GM12878 (cell line): ENCODE measurements at regions not wholly inside any gene's neighbourhood (a gene's known extent, or its start where the extent isn't known, plus 50 kb on each side); places are given as distances from the start of the nearest gene placed in this dataset.
A peak's percentile ranks its signal among the peaks of the same experiment; 100 is the strongest.

ENCODE experiments used
- ATAC-seq: fragments of 200-7000 bp; cut with Tn5 transposase; 3 replicates; pipeline ENCODE4 v1.9.1; 2020; ENCODE audit warnings: mild to moderate bottlenecking, moderate library complexity
- BruUV-seq: library from RNA; stranded (reverse); fragments of 400-500 nt; replicated peaks from 2 replicates; lab custom pipeline; 2021; lab: Mats Ljungman, UMichigan
- CTCF ChIA-PET: fragments of 300-600 bp; sonication (Branson Sonifier 250); formaldehyde crosslinking; extraction: SDS; loops from one replicate; lab custom pipeline; 2021; ENCODE audit warnings: inconsistent platforms; lab: Yijun Ruan, JAX
- POLR2A ChIA-PET: fragments of 350-600 bp; formaldehyde crosslinking; extraction: SDS; loops from one replicate; lab custom pipeline; 2021; ENCODE audit warnings: inconsistent platforms; lab: Charles Lee
- RAD21 ChIA-PET: fragments of 300-600 bp; sonication (Branson Sonifier 250); formaldehyde crosslinking; loops from one replicate; lab custom pipeline; 2023; ENCODE audit warnings: antibody characterized with exemption; ENCODE audit not compliant: unreplicated experiment; lab: Charles Lee
- SMC1A ChIA-PET: fragments of 300-600 bp; sonication (Branson Sonifier 250); formaldehyde crosslinking; loops from one replicate; lab custom pipeline; 2023; ENCODE audit not compliant: unreplicated experiment, uncharacterized antibody; lab: Charles Lee
- DNase-seq: peaks from one replicate; pipeline ENCODE4 v3.0.0-alpha.2; 2011; ENCODE audit warnings: low read depth, low spot score
- FAIRE-seq: peaks from 3 replicates; lab custom pipeline; 2011; peaks lifted over from hg19 to GRCh38; lab: Jason Lieb, UNC
- H2AFZ ChIP-seq: 2 replicates; pipeline ENCODE4 v1.6.0; 2011; ENCODE audit warnings: low read depth, low read length, control low read depth; ENCODE audit not compliant: control insufficient read depth
- H3K27ac ChIP-seq: 2 replicates; pipeline ENCODE4 v1.5.1; 2011; ENCODE audit warnings: control low read depth; ENCODE audit not compliant: control insufficient read depth, insufficient read depth
- H3K27me3 ChIP-seq, 2 experiments: replicated peaks in 1 of 2; 2 replicates each; pipeline versions ENCODE4 v1.6.0 to v1.6.1; 2011; ENCODE audit warnings: low read length in 1 of 2; ENCODE audit not compliant: control insufficient read depth in 2 of 2, insufficient read depth in 2 of 2
- H3K36me3 ChIP-seq, 2 experiments: 2 replicates each; pipeline ENCODE4 v1.5.1; 2011; ENCODE audit warnings: low read length in 1 of 2; ENCODE audit not compliant: control insufficient read depth in 2 of 2, insufficient read depth in 2 of 2
- H3K4me1 ChIP-seq: 2 replicates; pipeline ENCODE4 v1.6.1; 2011; ENCODE audit warnings: mild to moderate bottlenecking, low read length, moderate library complexity, mixed read lengths; ENCODE audit not compliant: control insufficient read depth, insufficient read depth
- H3K4me2 ChIP-seq: 2 replicates; pipeline ENCODE4 v1.6.0; 2011; ENCODE audit warnings: control low read depth; ENCODE audit not compliant: control insufficient read depth, insufficient read depth
- H3K4me3 ChIP-seq: fragments of 200-600 bp; sonication (generic); 2 replicates; pipeline ENCODE4 v1.5.1; 2016
- H3K79me2 ChIP-seq: 2 replicates; pipeline ENCODE4 v1.6.0; 2011; ENCODE audit warnings: low read length; ENCODE audit not compliant: control insufficient read depth, insufficient read depth
- H3K9ac ChIP-seq: 2 replicates; pipeline ENCODE4 v1.8.0; 2011; ENCODE audit warnings: low read length, control low read depth, mixed read lengths; ENCODE audit not compliant: control insufficient read depth, insufficient read depth
- H3K9me3 ChIP-seq: replicated peaks from 3 replicates; pipeline ENCODE4 v1.5.1; 2011; ENCODE audit warnings: mild to moderate bottlenecking, low read length; ENCODE audit not compliant: control insufficient read depth, insufficient read depth
- H4K20me1 ChIP-seq: 2 replicates; pipeline ENCODE4 v1.6.0; 2011; ENCODE audit not compliant: control insufficient read depth, insufficient read depth
- ATF2 ChIP-seq: IDR thresholded peaks from 2 replicates; pipeline ENCODE4 v1.6.1; 2012; ENCODE audit warnings: low read length, inconsistent platforms
- JUNB ChIP-seq: IDR thresholded peaks from 2 replicates; pipeline ENCODE4 v1.6.1; 2016; ENCODE audit warnings: antibody characterized with exemption, mild to moderate bottlenecking
- NFIC ChIP-seq: IDR thresholded peaks from 2 replicates; pipeline ENCODE4 v1.6.1; 2012; ENCODE audit warnings: low read depth, mild to moderate bottlenecking, inconsistent platforms, low read length, moderate library complexity
- SMARCA5 ChIP-seq: fragments of 450-650 bp; IDR thresholded peaks from 2 replicates; pipeline ENCODE4 v1.6.1; 2017; ENCODE audit warnings: mild to moderate bottlenecking
- whole genome bisulfite sequencing: methylation state at CpG from one replicate; pipeline ENCODE4 v1.1.6; 2016; ENCODE audit warnings: low lambda C conversion rate; ENCODE audit not compliant: insufficient replicate concordance, insufficient coverage; ENCODE audit errors: missing lambda C conversion rate; 5-methylcytosine and 5-hydroxymethylcytosine counted together
- in situ Hi-C: fragments of 300-500 bp; cut with MboI; formaldehyde crosslinking; loops from 9 replicates; pipeline ENCODE4 v1.14.3; 2018; ENCODE audit warnings: mixed read lengths
- intact Hi-C: fragments of 100-400 bp; cut with micrococcal nuclease; formaldehyde crosslinking; loops from one replicate; pipeline ENCODE4 v1.14.2; 2022; ENCODE audit not compliant: unreplicated experiment

DNA sequence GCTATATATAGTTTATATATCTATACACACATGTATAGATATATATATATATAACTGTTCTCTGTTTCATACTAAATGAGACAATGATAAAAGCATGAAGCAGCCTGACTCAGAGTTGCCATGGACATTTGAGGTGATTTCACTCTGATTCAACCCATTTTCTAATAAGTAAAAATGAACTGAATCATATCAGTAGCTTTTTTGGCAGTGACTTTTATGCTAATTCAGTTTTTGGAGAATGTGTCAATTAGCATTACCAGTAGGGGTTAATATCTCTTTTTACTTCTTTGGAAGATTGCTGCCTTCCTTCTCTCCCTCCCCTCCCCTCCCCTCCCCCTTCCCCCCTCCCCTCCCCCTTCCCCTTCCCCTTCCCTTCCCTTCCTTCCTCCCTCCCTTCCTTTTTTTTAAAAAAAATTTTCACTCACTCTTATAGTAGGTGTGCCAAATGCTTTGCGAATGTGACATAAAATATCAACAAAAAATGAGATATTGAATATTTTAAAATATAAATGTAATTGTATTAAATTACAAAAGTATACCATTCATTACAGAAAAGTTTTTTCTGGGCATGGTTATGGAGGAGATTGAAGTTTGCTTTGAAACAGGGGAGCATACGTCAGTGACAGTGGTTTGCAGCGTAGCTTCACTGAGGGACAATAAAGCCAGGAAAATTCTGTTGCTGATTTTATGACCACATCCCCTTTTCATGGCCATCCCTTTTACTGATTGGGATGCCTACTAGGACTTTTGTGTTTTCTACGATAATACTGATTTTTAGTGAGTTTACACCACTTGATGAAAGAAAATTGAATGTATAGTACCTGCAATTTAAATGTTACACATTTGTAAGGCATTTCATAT, 64.0 kb upstream of the KLF6 start:
- BruUV-seq: no TSS peak
- TF ChIP-seq JUNB (peak; percentile 71), NFIC (peak; percentile 49; the same call in 1 of the 2 replicates), ATF2 (0 out of 2 replicates have a peak, but pooled peaks have one; percentile 23), SMARCA5 (no peak)
- TF ChIP-seq, all 136 proteins: peak for 3
- over 99% methylated on average over 4 of the region's 4 CpGs for WGBS
- H3K36me3 ChIP-seq: no peaks in the 10 kb centered on the region
- no peaks in the 10 kb centered on the region; the same call in 1 of the 3 replicates for H3K9me3 ChIP-seq
- H3K4me3 ChIP-seq: no peak overlapping the region
- CTCF ChIA-PET: interaction anchor here (0.7 to 1.5 kb wide), 4 partner anchors 10 to 44 kb away, joined by 3 to 5 read pairs (median 3); no protein-coding TSS in a partner anchor
- no peak overlapping the region for H3K9ac ChIP-seq
- H3K79me2 ChIP-seq: no peaks in the 10 kb centered on the region
- H3K4me1 ChIP-seq: peaks cover 31% of the 10 kb centered on the region
- intact Hi-C loops (no loop called here), in situ Hi-C loops (no loop called here)
- no peak overlapping the region for H3K4me2 ChIP-seq
- H4K20me1 ChIP-seq: no peaks in the 10 kb centered on the region
- H2AFZ ChIP-seq: no peak overlapping the region
- no peak for FAIRE-seq
- H3K27ac ChIP-seq: no peak overlapping the region
- no peaks in the 10 kb centered on the region for H3K27me3 ChIP-seq
- DNase-seq: no peak
- RAD21 ChIA-PET: interaction anchor here (1.3 to 7.0 kb wide), 4 partner anchors 15 to 66 kb away, joined by 3 to 135 read pairs (median 37); no protein-coding TSS in a partner anchor
- POLR2A ChIA-PET: interaction anchor here (0.7 to 5.6 kb wide), 5 partner anchors 13 to 64 kb away, joined by 3 to 51 read pairs (median 6); partner anchors contain the start of gene KLF6
- ATAC-seq: no peak
- SMC1A ChIA-PET: interaction anchor here (0.6 to 12.8 kb wide), 6 partner anchors 13 to 44 kb away, joined by 5 to 295 read pairs (median 12); no protein-coding TSS in a partner anchor
